Hypothalamus (tissue), 51 donors: ENCODE measurements at regions not wholly inside any gene's neighbourhood (a gene's known extent, or its start where the extent isn't known, plus 50 kb on each side); places are given as distances from the start of the nearest gene placed in this dataset.
"Not testable (repeated sequence)": the region's sequence is repeated elsewhere in the genome, so short reads cannot be mapped to it uniquely, and the experiment has no call there.

ENCODE experiments used
- DNase-seq, 51 donors: peaks; one replicate each; lab custom pipeline; 2025; lab: John Stamatoyannopoulos, UW

DNA sequence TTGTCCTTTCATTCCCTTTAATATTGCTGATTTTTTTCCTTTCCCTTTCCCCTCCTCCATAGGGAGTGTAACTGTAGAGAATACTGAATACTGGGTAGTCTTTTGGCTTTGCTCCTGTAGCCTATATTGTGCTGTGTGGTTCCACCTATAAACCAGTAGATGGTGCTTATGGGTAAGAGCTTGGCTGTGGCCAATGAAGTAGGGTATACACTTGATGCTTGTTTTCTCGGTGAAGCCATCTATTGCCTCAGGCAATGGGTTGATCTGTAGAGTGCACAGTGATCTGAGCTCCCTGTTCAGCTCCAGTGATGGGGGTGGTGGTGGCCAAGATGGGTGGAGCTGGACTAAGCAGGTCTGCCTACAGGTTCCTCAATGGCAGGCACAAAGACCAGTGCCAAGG is 203.3 kb upstream of the IMPG1 start:
- DNase-seq, result no peak

GRCh38 chr6:76264468-76264867 is 192.0 kb upstream of the IMPG1 start:
- DNase-seq, result peak in 1 of 51 donors; percentile 0

- DNase-seq, result no peak
Measured at GRCh38 chr6:76262240-76262639, 189.8 kb upstream of the IMPG1 start.

- DNase-seq, result no peak
Measured at GRCh38 chr6:76250666-76251065, 178.2 kb upstream of the IMPG1 start.

GRCh38 chr6:76247527-76247926 is 175.1 kb upstream of the IMPG1 start:
- no peak for DNase-seq

- no peak for DNase-seq
Measured at GRCh38 chr6:76240092-76240491, 167.6 kb upstream of the IMPG1 start.

- no peak for DNase-seq
Measured at GRCh38 chr6:76230711-76231110, 158.2 kb upstream of the IMPG1 start.

DNA sequence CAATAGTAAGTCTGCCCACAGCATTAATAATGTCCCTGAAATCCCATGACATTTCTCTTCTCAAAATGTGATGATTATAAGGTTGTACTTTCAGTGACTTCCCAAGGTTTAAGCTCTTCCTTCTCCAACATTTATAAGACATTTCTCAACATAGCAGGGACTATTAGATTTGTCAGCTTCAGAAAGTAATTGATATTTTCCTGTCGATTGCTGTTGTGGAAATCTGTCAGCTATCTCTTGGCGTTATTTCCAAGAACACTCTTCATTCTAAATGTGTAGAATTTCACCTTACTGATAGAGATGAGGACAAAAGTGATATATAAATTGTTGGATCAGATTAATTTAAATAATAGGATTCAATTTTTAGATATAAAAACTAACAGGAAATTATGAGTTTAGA is 149.7 kb upstream of the IMPG1 start:
- DNase-seq, result no peak

DNA sequence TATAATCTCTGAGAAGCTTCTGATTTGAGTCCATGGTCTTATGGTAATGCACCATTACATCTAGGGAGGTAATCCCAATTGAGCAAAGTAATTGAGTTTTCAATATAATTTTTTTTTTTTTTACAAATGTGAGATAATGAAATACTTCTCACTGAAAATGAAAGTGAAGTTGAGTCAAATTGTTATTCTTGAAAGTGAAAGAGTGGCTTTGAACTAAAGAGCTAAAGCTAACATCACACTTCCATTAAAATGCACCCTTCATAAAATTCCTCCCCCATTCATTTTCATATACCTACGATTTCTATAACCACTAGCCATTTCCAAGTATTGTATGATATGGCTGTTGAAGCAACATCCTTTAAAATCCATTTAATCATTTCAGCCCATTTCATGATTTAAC is 149.1 kb upstream of the IMPG1 start:
- DNase-seq, result no peak

GRCh38 chr6:76220805-76221204 is 148.3 kb upstream of the IMPG1 start:
- peak in 3 of 51 donors; percentile 0 to 29 (median 1) for DNase-seq

- no peak for DNase-seq
Measured at GRCh38 chr6:76217606-76218005, 145.1 kb upstream of the IMPG1 start.

DNA sequence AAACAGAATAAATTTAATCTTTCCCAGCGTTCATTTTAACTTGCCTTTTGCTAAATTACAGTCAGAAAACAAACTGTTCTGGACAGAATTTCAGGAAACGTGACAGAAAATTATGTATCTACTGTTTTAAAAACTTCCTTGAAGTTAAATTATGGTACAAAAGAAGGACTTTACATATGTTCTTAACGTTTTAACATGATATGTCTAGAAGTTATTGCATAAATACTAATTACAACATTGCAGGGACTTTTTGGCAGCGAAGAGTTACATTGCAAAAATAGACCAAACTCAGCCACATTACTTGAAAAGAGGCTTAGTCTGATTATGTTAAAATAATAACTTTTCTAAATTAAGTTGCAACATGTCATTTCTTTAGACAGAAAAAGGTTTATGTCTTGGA is 142.1 kb upstream of the IMPG1 start:
- no peak for DNase-seq

GRCh38 chr6:76174722-76175121 is 102.3 kb upstream of the IMPG1 start:
- no peak for DNase-seq

GRCh38 chr6:76166874-76167273 is 94.4 kb upstream of the IMPG1 start:
- no peak for DNase-seq

DNA sequence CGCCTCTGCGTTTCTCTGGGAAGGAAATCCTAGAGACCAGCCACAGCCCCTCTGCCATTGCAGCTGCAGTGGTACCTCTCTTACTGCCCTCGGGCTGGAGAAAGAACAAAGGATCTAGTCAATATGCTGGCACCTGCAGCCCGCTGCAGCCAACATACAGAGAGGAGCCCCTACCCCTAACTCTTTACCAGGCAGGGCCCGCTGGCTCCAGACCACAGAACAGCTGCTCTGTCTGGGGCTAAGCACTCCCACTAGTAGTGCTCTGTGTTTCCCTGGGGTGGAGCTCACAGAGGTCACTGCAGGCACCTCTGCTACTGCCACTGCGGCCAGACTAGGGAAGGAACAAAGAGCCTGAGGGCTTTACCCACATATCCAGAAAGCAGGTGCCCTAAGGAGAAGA is 93.8 kb upstream of the IMPG1 start:
- no peak for DNase-seq

GRCh38 chr6:76165471-76166221 is 93.2 kb upstream of the IMPG1 start:
- DNase-seq, result no peak

DNA sequence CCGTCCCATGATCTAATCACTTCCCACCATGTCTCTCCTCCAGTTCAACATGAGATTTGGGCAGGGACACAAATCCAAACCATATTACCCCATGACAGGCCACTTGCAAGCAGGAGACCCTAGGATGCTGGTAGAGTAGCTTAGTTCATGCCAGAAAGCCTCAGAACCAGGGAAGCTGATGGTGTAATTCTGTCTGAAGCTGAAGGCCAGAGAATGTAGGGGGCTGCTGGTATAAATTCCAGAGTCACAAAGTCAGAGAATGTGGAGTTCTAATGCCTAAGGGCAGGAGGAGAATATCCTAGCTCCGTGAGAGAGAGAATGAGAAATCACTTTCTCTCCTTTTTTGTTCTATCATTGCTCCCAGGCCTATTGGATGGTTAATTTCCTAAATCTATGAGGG is 90.3 kb upstream of the IMPG1 start:
- no peak for DNase-seq

GRCh38 chr6:76157800-76158199 is 85.3 kb upstream of the IMPG1 start:
- not testable (repeated sequence) for DNase-seq

DNA sequence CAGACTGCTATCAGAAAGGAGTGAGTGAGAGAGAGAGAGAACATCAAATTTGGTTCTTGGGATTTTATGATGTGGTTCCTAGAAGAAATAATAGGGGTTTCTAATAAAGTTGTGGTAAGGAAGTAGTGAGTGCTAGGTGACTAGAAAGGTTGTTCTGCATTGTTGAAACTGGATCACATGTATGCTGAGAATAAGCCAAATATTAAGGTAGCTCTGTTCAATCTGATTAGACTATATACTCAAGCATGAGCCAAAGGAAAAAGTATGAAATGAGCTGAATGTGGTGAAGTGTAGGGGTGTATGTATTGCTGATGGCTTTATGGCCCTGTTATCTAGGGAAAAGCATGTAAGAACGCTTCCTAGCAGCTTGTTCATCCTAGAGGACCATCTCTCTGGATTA is 63.0 kb upstream of the IMPG1 start:
- DNase-seq, result no peak

DNA sequence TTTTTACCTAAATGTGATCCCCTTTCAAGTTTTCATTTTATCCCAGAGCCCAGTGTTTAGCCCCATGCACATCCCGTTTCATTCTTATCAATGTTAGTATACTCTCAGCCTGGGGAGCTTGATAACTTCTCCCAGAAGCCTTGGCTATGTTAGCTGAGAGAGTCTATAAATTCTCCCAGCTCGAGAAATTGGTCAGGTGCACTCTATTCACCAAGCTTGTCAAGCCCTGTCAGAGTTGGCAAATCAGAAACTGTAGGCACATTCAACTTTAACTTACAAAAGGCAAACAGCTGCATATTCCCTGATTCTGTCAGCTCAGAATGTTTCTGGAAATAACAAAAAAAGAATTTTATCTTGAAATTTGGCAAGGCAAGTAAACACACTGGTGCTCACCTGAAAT is 62.2 kb upstream of the IMPG1 start:
- no peak for DNase-seq

DNA sequence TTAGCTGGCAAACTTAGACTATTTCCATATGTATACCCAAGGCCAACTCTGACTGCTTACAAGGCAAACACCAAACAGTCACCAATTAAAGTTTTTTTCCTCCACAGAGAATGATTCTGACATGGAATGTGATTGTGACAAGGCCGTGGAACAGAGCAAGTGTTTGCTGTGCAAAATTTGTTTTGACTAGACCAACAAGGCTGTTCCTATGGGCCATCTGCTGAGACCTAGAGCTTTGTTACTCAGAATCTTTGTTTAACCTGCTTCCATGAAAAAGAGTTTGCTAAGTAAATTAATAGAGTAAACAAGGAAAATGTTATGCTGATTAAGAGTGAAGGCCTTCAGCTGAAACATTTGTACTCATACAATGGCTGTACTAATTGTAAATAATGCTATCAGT is 51.6 kb upstream of the IMPG1 start:
- no peak for DNase-seq
